Naive thymus-derived CD8-positive, alpha-beta T cell (primary cell): ENCODE measurements at regions not wholly inside any gene's neighbourhood (a gene's known extent, or its start where the extent isn't known, plus 50 kb on each side); places are given as distances from the start of the nearest gene placed in this dataset.

ENCODE experiments used
- ATAC-seq, 2 donors: fragments of 150-1000 bp; cut with Tn5 transposase in 1 of 2; sonication (Bioruptor Pico), chemical (Tn5 transposase) in 1 of 2; 1 replicate in 1 of 2; 2 replicates in 1 of 2; pipeline ENCODE4 v1.10.0; 2021; ENCODE audit warnings: mild to moderate bottlenecking in 2 of 2, moderate library complexity in 2 of 2
- POLR2A ChIA-PET: fragments of 350-600 bp; sonication (Branson Sonifier 250); formaldehyde crosslinking; loops from one replicate; lab custom pipeline; 2021; ENCODE audit warnings: antibody characterized with exemption; lab: Charles Lee
- DNase-seq, 10 donors: peaks; one replicate each; pipeline versions ENCODE4 v3.0.0 to v3.0.0-alpha.2; 2020 to 2022
- H3K27ac Mint-ChIP-seq, 10 donors: one replicate each; pipeline ENCODE4 v1.8.0; 2020 to 2022; ENCODE audit warnings: mild to moderate bottlenecking in 10 of 10, mixed read lengths in 10 of 10, moderate library complexity in 4 of 10, inconsistent platforms in 1 of 10
- H3K27me3 Mint-ChIP-seq, 5 donors: one replicate each; pipeline ENCODE4 v1.8.0; 2021 to 2022; ENCODE audit warnings: mixed read lengths in 5 of 5
- H3K36me3 Mint-ChIP-seq, 3 donors: one replicate each; pipeline ENCODE4 v1.8.0; 2020 to 2022; ENCODE audit warnings: mixed read lengths in 3 of 3, mild to moderate bottlenecking in 2 of 3, inconsistent platforms in 1 of 3
- H3K4me1 Mint-ChIP-seq, 4 donors: one replicate each; pipeline ENCODE4 v1.8.0; 2021 to 2022; ENCODE audit warnings: mixed read lengths in 4 of 4
- H3K4me3 Mint-ChIP-seq, 10 donors: one replicate each; pipeline ENCODE4 v1.8.0; 2020 to 2022; ENCODE audit warnings: mild to moderate bottlenecking in 10 of 10, mixed read lengths in 10 of 10, moderate library complexity in 6 of 10, inconsistent platforms in 1 of 10
- H3K9me3 Mint-ChIP-seq, 9 donors: one replicate each; pipeline ENCODE4 v1.8.0; 2020 to 2022; ENCODE audit warnings: mixed read lengths in 9 of 9, mild to moderate bottlenecking in 3 of 9, inconsistent platforms in 1 of 9, moderate library complexity in 1 of 9

GRCh38 chr11:41997844-41998401, 538.5 kb upstream of the LRRC4C start:
- POLR2A ChIA-PET = no interaction called here
- Mint-ChIP-seq H3K36me3 (peaks cover 0 to 8% (median 0%) of the 10 kb centered on the region in 3 donors), H3K4me1 (no peaks in the 10 kb centered on the region), H3K4me3 (no peak overlapping the region), H3K9me3 (peaks cover 0 to 27% (median 11%) of the 10 kb centered on the region in 9 donors), H3K27me3 (no peaks in the 10 kb centered on the region), H3K27ac (no peak overlapping the region)
- ATAC-seq = no peak
- DNase-seq = no peak

- POLR2A ChIA-PET = no interaction called here
- Mint-ChIP-seq H3K36me3 (peaks cover 0 to 5% (median 0%) of the 10 kb centered on the region in 3 donors), H3K4me1 (no peaks in the 10 kb centered on the region), H3K27ac (no peak overlapping the region), H3K9me3 (peaks cover 0 to 16% (median 10%) of the 10 kb centered on the region in 9 donors), H3K4me3 (no peak overlapping the region), H3K27me3 (no peaks in the 10 kb centered on the region)
- DNase-seq (no peak), ATAC-seq (no peak)
Observed at GRCh38 chr11:41999066-41999465, 539.6 kb upstream of the LRRC4C start.

GRCh38 chr11:42003801-42004200, 544.3 kb upstream of the LRRC4C start:
- H3K36me3 Mint-ChIP-seq = peaks cover 0 to 5% (median 0%) of the 10 kb centered on the region in 3 donors
- no peaks in the 10 kb centered on the region for H3K27me3 Mint-ChIP-seq
- H3K4me3 Mint-ChIP-seq = no peak overlapping the region
- DNase-seq = no peak
- ATAC-seq = no peak
- H3K9me3 Mint-ChIP-seq = peaks cover 0 to 17% (median 10%) of the 10 kb centered on the region in 9 donors
- POLR2A ChIA-PET = no interaction called here
- no peaks in the 10 kb centered on the region for H3K4me1 Mint-ChIP-seq
- no peak overlapping the region for H3K27ac Mint-ChIP-seq

- DNase-seq (no peak), ATAC-seq (no peak)
- Mint-ChIP-seq H3K27me3 (no peaks in the 10 kb centered on the region), H3K27ac (no peak overlapping the region), H3K4me1 (no peaks in the 10 kb centered on the region), H3K36me3 (peaks cover 0 to 5% (median 0%) of the 10 kb centered on the region in 3 donors), H3K9me3 (peaks cover 0 to 29% (median 10%) of the 10 kb centered on the region in 9 donors), H3K4me3 (no peak overlapping the region)
- POLR2A ChIA-PET = no interaction called here
Observed at GRCh38 chr11:42006766-42007165, 547.3 kb upstream of the LRRC4C start.

GRCh38 chr11:42012271-42012670, 552.8 kb upstream of the LRRC4C start:
- Mint-ChIP-seq H3K4me3 (no peak overlapping the region), H3K4me1 (no peaks in the 10 kb centered on the region), H3K27me3 (no peaks in the 10 kb centered on the region), H3K36me3 (peaks cover 0 to under 1% (median 0%) of the 10 kb centered on the region in 3 donors), H3K9me3 (peaks cover 0 to 35% (median 15%) of the 10 kb centered on the region in 9 donors), H3K27ac (no peak overlapping the region)
- POLR2A ChIA-PET = no interaction called here
- ATAC-seq (no peak), DNase-seq (no peak)

GRCh38 chr11:42013656-42014201, 554.3 kb upstream of the LRRC4C start:
- no peak for DNase-seq
- H3K9me3 Mint-ChIP-seq = peaks cover 0 to 30% (median 12%) of the 10 kb centered on the region in 9 donors
- H3K27me3 Mint-ChIP-seq = no peaks in the 10 kb centered on the region
- no peak overlapping the region for H3K4me3 Mint-ChIP-seq
- ATAC-seq = no peak
- POLR2A ChIA-PET = no interaction called here
- no peak overlapping the region for H3K27ac Mint-ChIP-seq
- H3K4me1 Mint-ChIP-seq = no peaks in the 10 kb centered on the region
- no peaks in the 10 kb centered on the region for H3K36me3 Mint-ChIP-seq

GRCh38 chr11:42021911-42022310, 562.5 kb upstream of the LRRC4C start:
- POLR2A ChIA-PET = no interaction called here
- DNase-seq (no peak), ATAC-seq (no peak)
- H3K27ac Mint-ChIP-seq = no peak overlapping the region
- H3K27me3 Mint-ChIP-seq = no peaks in the 10 kb centered on the region
- H3K9me3 Mint-ChIP-seq = peaks cover 6 to 32% (median 15%) of the 10 kb centered on the region in 9 donors
- H3K36me3 Mint-ChIP-seq = no peaks in the 10 kb centered on the region
- no peaks in the 10 kb centered on the region for H3K4me1 Mint-ChIP-seq
- no peak overlapping the region for H3K4me3 Mint-ChIP-seq

GRCh38 chr11:42023267-42023666, 563.8 kb upstream of the LRRC4C start:
- POLR2A ChIA-PET = no interaction called here

GRCh38 chr11:42025121-42025803, 565.8 kb upstream of the LRRC4C start:
- H3K36me3 Mint-ChIP-seq = no peaks in the 10 kb centered on the region
- H3K4me3 Mint-ChIP-seq = no peak overlapping the region
- H3K4me1 Mint-ChIP-seq = no peaks in the 10 kb centered on the region
- H3K9me3 Mint-ChIP-seq = peaks cover 6 to 49% (median 17%) of the 10 kb centered on the region in 9 donors
- POLR2A ChIA-PET = no interaction called here
- no peak overlapping the region for H3K27ac Mint-ChIP-seq
- DNase-seq (no peak), ATAC-seq (no peak)
- H3K27me3 Mint-ChIP-seq = no peaks in the 10 kb centered on the region

More at GRCh38 chr11:42023267-42023666, 563.8 kb upstream of the LRRC4C start:
- Mint-ChIP-seq H3K4me3 (no peak overlapping the region), H3K9me3 (peaks cover 6 to 44% (median 15%) of the 10 kb centered on the region in 9 donors), H3K27me3 (no peaks in the 10 kb centered on the region), H3K4me1 (no peaks in the 10 kb centered on the region), H3K36me3 (no peaks in the 10 kb centered on the region), H3K27ac (no peak overlapping the region)
- DNase-seq = no peak
- no peak for ATAC-seq

- ATAC-seq (no peak), DNase-seq (no peak)
- Mint-ChIP-seq H3K4me1 (no peaks in the 10 kb centered on the region), H3K27me3 (no peaks in the 10 kb centered on the region), H3K27ac (no peak overlapping the region), H3K4me3 (no peak overlapping the region), H3K36me3 (no peaks in the 10 kb centered on the region), H3K9me3 (peaks cover 2 to 21% (median 7%) of the 10 kb centered on the region in 9 donors)
- POLR2A ChIA-PET = no interaction called here
Observed at GRCh38 chr11:42034826-42035225, 575.4 kb upstream of the LRRC4C start.

- Mint-ChIP-seq H3K4me1 (no peaks in the 10 kb centered on the region), H3K9me3 (peaks cover 2 to 21% (median 10%) of the 10 kb centered on the region in 9 donors), H3K4me3 (no peak overlapping the region), H3K36me3 (no peaks in the 10 kb centered on the region), H3K27me3 (no peaks in the 10 kb centered on the region), H3K27ac (no peak overlapping the region)
- DNase-seq (no peak), ATAC-seq (no peak)
- POLR2A ChIA-PET = no interaction called here
Observed at GRCh38 chr11:42036201-42036600, 576.7 kb upstream of the LRRC4C start.

- Mint-ChIP-seq H3K27ac (no peak overlapping the region), H3K4me3 (no peak overlapping the region), H3K4me1 (no peaks in the 10 kb centered on the region), H3K9me3 (peaks cover 0 to 27% (median 21%) of the 10 kb centered on the region in 9 donors), H3K27me3 (no peaks in the 10 kb centered on the region), H3K36me3 (peaks cover 0 to 9% (median 0%) of the 10 kb centered on the region in 3 donors)
- POLR2A ChIA-PET = no interaction called here
- DNase-seq (no peak), ATAC-seq (no peak)
Observed at GRCh38 chr11:42043312-42043711, 583.9 kb upstream of the LRRC4C start.
